Stimulated activated naive CD8-positive, alpha-beta T cell treated with anti-CD3 and anti-CD28 coated beads, Interleukin-15, Interleukin-2, amounts not matched to agents 100 ng/mL and 50 ng/mL, for 24 hours (primary cell): ENCODE measurements at regions not wholly inside any gene's neighbourhood (a gene's known extent, or its start where the extent isn't known, plus 50 kb on each side); places are given as distances from the start of the nearest gene placed in this dataset.
"Not testable (repeated sequence)": the region's sequence is repeated elsewhere in the genome, so short reads cannot be mapped to it uniquely, and the experiment has no call there.

Experiments used
- H3K27ac Mint-ChIP-seq: one replicate; pipeline ENCODE4 v1.8.0; 2021; ENCODE audit warnings: mild to moderate bottlenecking, mixed read lengths
- H3K27me3 Mint-ChIP-seq: one replicate; pipeline ENCODE4 v1.8.0; 2021; ENCODE audit warnings: mixed read lengths
- H3K36me3 Mint-ChIP-seq: one replicate; pipeline ENCODE4 v1.8.0; 2021; ENCODE audit warnings: low read depth, mixed read lengths
- H3K4me1 Mint-ChIP-seq: one replicate; pipeline ENCODE4 v1.8.0; 2021; ENCODE audit warnings: low read depth, mixed read lengths
- H3K4me3 Mint-ChIP-seq: one replicate; pipeline ENCODE4 v1.8.0; 2021; ENCODE audit warnings: mild to moderate bottlenecking, mixed read lengths
- H3K9me3 Mint-ChIP-seq: one replicate; pipeline ENCODE4 v1.8.0; 2021; ENCODE audit warnings: mixed read lengths

DNA sequence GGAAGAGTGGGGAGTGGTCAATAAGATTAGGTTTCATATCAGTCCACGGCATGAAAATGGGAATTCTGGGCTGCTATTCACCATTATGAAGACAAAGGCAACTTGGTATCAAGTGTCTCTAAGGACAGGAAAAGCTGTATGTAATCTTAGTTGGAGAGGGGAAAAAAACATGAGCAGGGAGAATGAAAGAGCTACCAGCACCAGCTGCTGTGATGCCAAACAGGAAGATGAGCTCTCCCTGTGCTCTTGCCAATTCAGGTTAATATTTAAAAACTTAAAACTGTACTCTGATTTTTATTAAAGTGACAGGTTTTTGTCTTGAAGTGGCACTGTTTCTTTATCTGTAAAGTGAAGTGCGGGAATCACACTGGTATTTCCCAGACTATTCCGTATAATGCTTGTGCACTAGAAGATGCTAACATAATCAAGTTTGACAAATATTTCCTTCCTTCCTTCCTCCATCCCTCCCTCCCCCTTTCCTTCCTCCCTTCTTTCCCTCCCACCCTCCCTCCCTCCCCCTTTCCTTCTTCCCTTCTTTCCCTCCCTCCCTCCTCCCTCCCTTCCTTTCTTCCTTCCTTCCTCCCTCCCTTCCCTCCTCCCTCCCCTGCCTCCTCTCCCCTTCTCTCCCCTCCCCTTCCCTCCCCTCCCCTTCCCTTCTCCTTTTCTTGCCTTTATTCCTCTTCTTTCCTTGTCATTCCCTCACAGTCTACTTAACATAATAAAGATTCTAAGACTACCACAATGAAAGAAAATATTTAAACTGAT lies 1383.0 kb upstream of the C9orf72 start:
- Mint-ChIP-seq H3K27ac (no peak overlapping the region), H3K4me3 (no peak overlapping the region), H3K9me3 (no peaks in the 10 kb centered on the region), H3K27me3 (no peaks in the 10 kb centered on the region), H3K36me3 (no peaks in the 10 kb centered on the region), H3K4me1 (no peaks in the 10 kb centered on the region)

GRCh38 chr9:28960602-28961001 lies 1387.3 kb upstream of the C9orf72 start:
- Mint-ChIP-seq H3K4me3 (no peak overlapping the region), H3K9me3 (no peaks in the 10 kb centered on the region), H3K27me3 (no peaks in the 10 kb centered on the region), H3K27ac (no peak overlapping the region), H3K4me1 (no peaks in the 10 kb centered on the region), H3K36me3 (no peaks in the 10 kb centered on the region)

GRCh38 chr9:28961623-28962022 lies 1388.3 kb upstream of the C9orf72 start:
- H3K4me1 Mint-ChIP-seq = no peaks in the 10 kb centered on the region
- H3K36me3 Mint-ChIP-seq = no peaks in the 10 kb centered on the region
- H3K4me3 Mint-ChIP-seq = no peak overlapping the region
- no peaks in the 10 kb centered on the region for H3K9me3 Mint-ChIP-seq
- H3K27me3 Mint-ChIP-seq = no peaks in the 10 kb centered on the region
- no peak overlapping the region for H3K27ac Mint-ChIP-seq

DNA sequence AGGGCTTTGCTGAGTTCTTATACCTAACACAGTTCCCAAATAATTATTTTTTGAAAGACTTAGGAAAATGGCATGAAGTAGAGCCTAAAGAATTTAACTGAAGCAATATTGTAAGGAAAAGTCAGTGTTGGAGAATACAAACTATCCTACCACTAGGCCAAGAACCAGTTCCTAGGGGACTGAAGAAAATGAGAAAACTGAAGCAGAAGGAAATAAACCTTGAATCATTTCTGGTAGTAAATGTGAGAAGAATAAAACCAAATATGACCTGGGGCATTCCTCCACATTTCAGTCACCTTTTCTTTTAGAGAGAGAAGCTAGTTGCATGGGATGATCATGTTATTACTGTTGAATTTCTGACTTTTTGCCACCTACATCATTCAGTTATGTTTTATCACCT lies 1393.9 kb upstream of the C9orf72 start:
- Mint-ChIP-seq H3K4me1 (no peaks in the 10 kb centered on the region), H3K27me3 (no peaks in the 10 kb centered on the region), H3K9me3 (peaks cover 9% of the 10 kb centered on the region), H3K36me3 (no peaks in the 10 kb centered on the region), H3K4me3 (no peak overlapping the region), H3K27ac (no peak overlapping the region)

DNA sequence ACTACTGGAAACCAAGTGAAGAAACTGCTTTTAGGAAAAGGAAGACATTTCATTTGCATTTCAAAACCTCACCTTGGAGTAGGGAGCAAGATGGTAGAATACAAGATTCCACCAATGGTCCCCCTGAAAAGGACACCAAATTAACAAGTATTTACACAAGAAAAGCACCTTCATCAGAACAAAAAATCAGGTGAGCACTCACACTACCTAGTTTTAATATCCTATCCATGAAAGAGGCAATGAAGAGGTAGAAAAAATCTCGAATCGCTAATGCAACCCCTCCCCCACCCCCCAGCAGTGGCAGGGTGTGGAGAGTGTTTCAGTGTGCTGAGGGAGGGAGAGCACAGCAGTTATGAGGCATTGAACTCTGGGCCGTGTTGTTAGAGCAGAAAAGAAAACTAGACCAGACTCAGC lies 1397.0 kb upstream of the C9orf72 start:
- Mint-ChIP-seq H3K4me1 (no peaks in the 10 kb centered on the region), H3K27me3 (no peaks in the 10 kb centered on the region), H3K36me3 (no peaks in the 10 kb centered on the region), H3K4me3 (no peak overlapping the region), H3K9me3 (peaks cover 12% of the 10 kb centered on the region), H3K27ac (no peak overlapping the region)

GRCh38 chr9:28971881-28972280 lies 1398.6 kb upstream of the C9orf72 start:
- H3K36me3 Mint-ChIP-seq = no peaks in the 10 kb centered on the region
- H3K27me3 Mint-ChIP-seq = no peaks in the 10 kb centered on the region
- H3K9me3 Mint-ChIP-seq = peaks cover 12% of the 10 kb centered on the region
- H3K27ac Mint-ChIP-seq = no peak overlapping the region
- no peak overlapping the region for H3K4me3 Mint-ChIP-seq
- H3K4me1 Mint-ChIP-seq = no peaks in the 10 kb centered on the region

DNA sequence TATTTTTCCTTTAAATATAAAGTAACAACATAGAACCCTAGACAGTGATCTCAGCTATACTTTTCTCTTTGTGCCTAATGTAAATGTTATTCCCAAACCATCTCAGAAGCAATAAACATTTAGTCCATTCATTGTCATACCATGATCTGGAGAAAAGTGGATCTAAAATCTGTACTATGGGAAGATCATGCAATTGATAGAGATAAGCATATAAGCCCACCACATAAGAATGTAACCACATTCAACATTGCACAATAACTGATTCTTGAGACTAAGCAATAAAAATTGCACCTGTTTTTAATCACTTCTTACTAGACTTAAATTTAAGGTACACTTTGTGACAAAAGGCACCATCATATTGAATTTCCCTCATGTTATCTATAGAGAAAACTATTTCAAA lies 1403.0 kb upstream of the C9orf72 start:
- Mint-ChIP-seq H3K36me3 (no peaks in the 10 kb centered on the region), H3K4me1 (no peaks in the 10 kb centered on the region), H3K9me3 (peaks cover 2% of the 10 kb centered on the region), H3K4me3 (no peak overlapping the region), H3K27ac (no peak overlapping the region), H3K27me3 (no peaks in the 10 kb centered on the region)

- no peaks in the 10 kb centered on the region for H3K4me1 Mint-ChIP-seq
- no peaks in the 10 kb centered on the region for H3K36me3 Mint-ChIP-seq
- no peak overlapping the region for H3K27ac Mint-ChIP-seq
- H3K27me3 Mint-ChIP-seq = no peaks in the 10 kb centered on the region
- no peak overlapping the region for H3K4me3 Mint-ChIP-seq
- peaks cover 6% of the 10 kb centered on the region for H3K9me3 Mint-ChIP-seq
These were observed 1403.4 kb upstream of the C9orf72 start for GRCh38 chr9:28976684-28977083.

DNA sequence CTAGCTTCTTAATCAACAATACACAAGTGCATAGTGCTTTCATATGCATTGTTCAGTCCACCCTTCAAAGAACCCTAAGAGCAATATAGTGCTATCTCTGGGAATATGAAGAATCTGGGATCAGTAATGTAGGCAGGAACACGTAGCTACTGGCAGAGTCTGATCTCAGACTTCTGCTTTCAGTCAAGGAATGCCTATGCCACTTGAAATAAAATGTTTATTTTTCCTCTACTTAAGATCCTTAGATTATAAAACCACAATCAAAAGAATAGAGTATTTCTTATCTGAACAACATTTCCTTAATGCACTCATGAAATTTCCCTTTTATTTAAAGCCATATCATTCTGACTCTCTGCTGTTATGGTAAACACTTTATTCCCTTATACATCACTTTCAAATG lies 1407.8 kb upstream of the C9orf72 start:
- H3K36me3 Mint-ChIP-seq = no peaks in the 10 kb centered on the region
- no peak overlapping the region for H3K4me3 Mint-ChIP-seq
- H3K4me1 Mint-ChIP-seq = no peaks in the 10 kb centered on the region
- no peaks in the 10 kb centered on the region for H3K27me3 Mint-ChIP-seq
- H3K27ac Mint-ChIP-seq = no peak overlapping the region
- H3K9me3 Mint-ChIP-seq = peaks cover 3% of the 10 kb centered on the region

DNA sequence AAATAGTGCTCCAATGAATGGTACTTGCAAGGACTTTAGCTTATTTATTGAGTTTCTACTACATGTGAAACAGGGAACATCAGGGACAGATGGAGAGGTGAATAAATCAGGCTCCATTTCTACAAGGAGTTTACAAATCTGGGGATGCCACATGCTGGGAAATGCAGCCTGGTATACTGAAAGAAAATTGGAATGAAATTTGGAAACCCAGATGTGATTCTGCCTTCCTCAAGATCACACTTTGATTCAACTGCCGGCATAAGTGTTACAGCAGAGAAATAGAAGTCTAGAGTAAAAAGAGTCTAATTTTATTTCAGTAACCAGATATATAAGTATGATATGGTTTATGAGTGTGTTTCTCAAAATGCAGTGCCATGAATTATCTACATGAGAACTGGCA lies 1408.4 kb upstream of the C9orf72 start:
- H3K4me1 Mint-ChIP-seq = no peaks in the 10 kb centered on the region
- H3K4me3 Mint-ChIP-seq = no peak overlapping the region
- no peaks in the 10 kb centered on the region for H3K27me3 Mint-ChIP-seq
- H3K27ac Mint-ChIP-seq = no peak overlapping the region
- no peaks in the 10 kb centered on the region for H3K36me3 Mint-ChIP-seq
- H3K9me3 Mint-ChIP-seq = peaks cover 3% of the 10 kb centered on the region

- no peak overlapping the region for H3K4me3 Mint-ChIP-seq
- H3K4me1 Mint-ChIP-seq = no peaks in the 10 kb centered on the region
- no peak overlapping the region for H3K27ac Mint-ChIP-seq
- H3K36me3 Mint-ChIP-seq = no peaks in the 10 kb centered on the region
- H3K9me3 Mint-ChIP-seq = peaks cover 3% of the 10 kb centered on the region
- no peaks in the 10 kb centered on the region for H3K27me3 Mint-ChIP-seq
These were observed 1410.7 kb upstream of the C9orf72 start for GRCh38 chr9:28984016-28984415.

- H3K27me3 Mint-ChIP-seq, H3K4me3 Mint-ChIP-seq, H3K9me3 Mint-ChIP-seq, H3K27ac Mint-ChIP-seq, H3K36me3 Mint-ChIP-seq, H3K4me1 Mint-ChIP-seq: not testable (repeated sequence)
These were observed 1416.7 kb upstream of the C9orf72 start for GRCh38 chr9:28990009-28990408.

DNA sequence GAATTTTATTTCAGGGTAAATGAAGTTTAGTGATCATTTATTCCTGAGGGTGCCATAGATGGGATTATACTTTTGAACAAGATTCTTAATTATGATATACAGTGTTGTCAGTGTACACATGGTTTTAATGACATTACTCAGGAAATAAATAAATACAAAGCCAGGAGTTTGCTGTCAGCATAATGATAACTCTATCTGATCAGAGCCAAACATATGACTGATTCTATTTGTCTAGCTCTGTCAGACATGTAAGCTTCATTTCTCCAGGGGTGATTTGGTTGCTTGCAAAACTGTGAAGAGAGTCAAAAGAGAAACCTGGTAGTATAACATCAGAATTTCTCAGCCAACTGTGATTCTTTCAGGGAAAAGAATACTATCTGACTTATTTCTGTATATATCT lies 1425.8 kb upstream of the C9orf72 start:
- Mint-ChIP-seq H3K27me3 (no peaks in the 10 kb centered on the region), H3K4me3 (no peak overlapping the region), H3K36me3 (no peaks in the 10 kb centered on the region), H3K27ac (no peak overlapping the region), H3K4me1 (no peaks in the 10 kb centered on the region), H3K9me3 (no peaks in the 10 kb centered on the region)

GRCh38 chr9:28999806-29000205 lies 1426.5 kb upstream of the C9orf72 start:
- H3K27ac Mint-ChIP-seq = no peak overlapping the region
- H3K9me3 Mint-ChIP-seq = no peaks in the 10 kb centered on the region
- no peak overlapping the region for H3K4me3 Mint-ChIP-seq
- H3K27me3 Mint-ChIP-seq = no peaks in the 10 kb centered on the region
- no peaks in the 10 kb centered on the region for H3K36me3 Mint-ChIP-seq
- no peaks in the 10 kb centered on the region for H3K4me1 Mint-ChIP-seq

GRCh38 chr9:29001006-29001405 lies 1427.7 kb upstream of the C9orf72 start:
- no peak overlapping the region for H3K27ac Mint-ChIP-seq
- no peaks in the 10 kb centered on the region for H3K36me3 Mint-ChIP-seq
- H3K4me3 Mint-ChIP-seq = no peak overlapping the region
- H3K4me1 Mint-ChIP-seq = no peaks in the 10 kb centered on the region
- H3K9me3 Mint-ChIP-seq = no peaks in the 10 kb centered on the region
- no peaks in the 10 kb centered on the region for H3K27me3 Mint-ChIP-seq

- Mint-ChIP-seq H3K9me3 (no peaks in the 10 kb centered on the region), H3K27me3 (no peaks in the 10 kb centered on the region)
These were observed 1431.7 kb upstream of the C9orf72 start for GRCh38 chr9:29004988-29005387.

More at GRCh38 chr9:29004988-29005387, 1431.7 kb upstream of the C9orf72 start:
- Mint-ChIP-seq H3K27ac (no peak overlapping the region), H3K36me3 (no peaks in the 10 kb centered on the region), H3K4me3 (no peak overlapping the region), H3K4me1 (no peaks in the 10 kb centered on the region)
